Trophoblast cell (in vitro differentiated cells and primary cell): ENCODE measurements at regions not wholly inside any gene's neighbourhood (a gene's known extent, or its start where the extent isn't known, plus 50 kb on each side); places are given as distances from the start of the nearest gene placed in this dataset.
A peak's percentile ranks its signal among the peaks of the same experiment; 100 is the strongest.

Experiments used
- DNase-seq, 2 donors: peaks; one replicate each; pipeline ENCODE4 v3.0.0-alpha.2; 2016
- H2AFZ ChIP-seq: 2 replicates; pipeline ENCODE4 v1.6.1; 2013; ENCODE audit warnings: low read length, moderate library complexity, mild to moderate bottlenecking; ENCODE audit not compliant: insufficient read depth, poor library complexity
- H2AK5ac ChIP-seq: 2 replicates; pipeline ENCODE4 v1.6.1; 2013; ENCODE audit warnings: mild to moderate bottlenecking, low read length
- H2BK120ac ChIP-seq: 2 replicates; pipeline ENCODE4 v1.6.1; 2013; ENCODE audit warnings: low read length, mild to moderate bottlenecking, moderate library complexity; ENCODE audit not compliant: insufficient read depth, poor library complexity
- H2BK12ac ChIP-seq: 2 replicates; pipeline ENCODE4 v1.6.1; 2013; ENCODE audit warnings: mild to moderate bottlenecking, low read length, moderate library complexity
- H2BK5ac ChIP-seq: 2 replicates; pipeline ENCODE4 v1.6.1; 2013; ENCODE audit warnings: low read length, low read depth, moderate library complexity, mild to moderate bottlenecking; ENCODE audit not compliant: poor library complexity
- H3K14ac ChIP-seq: 2 replicates; pipeline ENCODE4 v1.6.1; 2013; ENCODE audit warnings: mild to moderate bottlenecking, low read length
- H3K18ac ChIP-seq: 2 replicates; pipeline ENCODE4 v1.6.1; 2013; ENCODE audit warnings: mild to moderate bottlenecking, low read length
- H3K23ac ChIP-seq: 2 replicates; pipeline ENCODE4 v1.6.1; 2013; ENCODE audit warnings: low read length
- H3K27ac ChIP-seq: 2 replicates; pipeline ENCODE4 v1.5.1; 2013; ENCODE audit warnings: low read depth, mild to moderate bottlenecking, inconsistent platforms, low read length, moderate library complexity
- H3K27me3 ChIP-seq: 2 replicates; pipeline ENCODE4 v1.6.1; 2013; ENCODE audit warnings: inconsistent platforms, mild to moderate bottlenecking, low read length, moderate library complexity; ENCODE audit not compliant: insufficient read depth
- H3K36me3 ChIP-seq, 2 experiments: 1 replicate in 1 of 2; 2 replicates in 1 of 2; pipeline ENCODE4 v1.6.1; 2013; ENCODE audit warnings: low read length in 2 of 2, mild to moderate bottlenecking in 2 of 2, moderate library complexity in 1 of 2; ENCODE audit not compliant: insufficient read depth in 2 of 2, control insufficient read depth in 1 of 2
- H3K4ac ChIP-seq: 2 replicates; pipeline ENCODE4 v1.6.1; 2013; ENCODE audit warnings: low read depth, mild to moderate bottlenecking, low read length, moderate library complexity
- H3K4me1 ChIP-seq, 2 experiments: 1 replicate in 1 of 2; 2 replicates in 1 of 2; pipeline ENCODE4 v1.6.1; 2013; ENCODE audit warnings: low read length in 2 of 2, mild to moderate bottlenecking in 2 of 2, moderate library complexity in 1 of 2; ENCODE audit not compliant: insufficient read depth in 2 of 2, control insufficient read depth in 1 of 2
- H3K4me2 ChIP-seq: 2 replicates; pipeline ENCODE4 v1.6.1; 2013; ENCODE audit warnings: inconsistent platforms, mild to moderate bottlenecking, low read length, moderate library complexity
- H3K4me3 ChIP-seq: 2 replicates; pipeline ENCODE4 v1.5.1; 2013; ENCODE audit warnings: mild to moderate bottlenecking, low read depth, low read length, inconsistent platforms
- H3K79me1 ChIP-seq: one replicate; pipeline ENCODE4 v1.6.1; 2013; ENCODE audit warnings: low read length
- H3K79me2 ChIP-seq: 2 replicates; pipeline ENCODE4 v1.6.1; 2013; ENCODE audit warnings: low read length, mild to moderate bottlenecking; ENCODE audit not compliant: control insufficient read depth, insufficient read depth, poor library complexity
- H3K9ac ChIP-seq: 2 replicates; pipeline ENCODE4 v1.6.1; 2013; ENCODE audit warnings: mild to moderate bottlenecking, low read length
- H3K9me3 ChIP-seq: 2 replicates; pipeline ENCODE4 v1.6.1; 2013; ENCODE audit warnings: low read depth, mild to moderate bottlenecking, control low read depth, inconsistent platforms, low read length; ENCODE audit not compliant: insufficient read depth
- H4K12ac ChIP-seq: 2 replicates; pipeline ENCODE4 v1.6.1; 2013; ENCODE audit warnings: low read depth, mild to moderate bottlenecking, low read length, moderate library complexity
- H4K8ac ChIP-seq: 2 replicates; pipeline ENCODE4 v1.6.1; 2013; ENCODE audit warnings: low read depth, mild to moderate bottlenecking, low read length, moderate library complexity
- H4K91ac ChIP-seq: one replicate; pipeline ENCODE4 v1.6.1; 2013; ENCODE audit warnings: low read depth, mild to moderate bottlenecking, low read length, moderate library complexity
- WGBS: extraction: QIAGEN DNeasy Blood & Tissue Kit; methylation state at CpG from one replicate; pipeline ENCODE4 v1.1.7; 2013; ENCODE audit warnings: missing lambda C conversion rate; ENCODE audit not compliant: insufficient read length, insufficient coverage; ENCODE audit errors: extremely low coverage; 5-methylcytosine and 5-hydroxymethylcytosine counted together

DNA sequence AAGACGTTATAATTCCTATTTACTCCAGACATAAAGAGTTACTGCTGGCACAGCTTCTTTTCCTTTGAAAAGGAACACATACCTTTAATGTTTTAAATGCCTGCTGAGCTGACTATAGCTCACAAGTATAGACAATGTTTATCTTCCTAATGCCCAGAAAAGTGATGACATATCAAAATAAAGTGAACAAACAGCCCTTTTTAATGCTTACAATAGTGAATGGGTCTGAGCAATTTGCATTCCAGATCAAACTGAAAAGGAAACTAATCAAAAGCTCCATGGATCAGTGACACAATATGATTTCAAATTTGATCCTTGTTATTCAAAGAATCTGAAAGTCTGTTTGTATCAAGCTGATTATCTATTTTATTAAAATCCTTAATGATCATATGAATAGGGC lies 233.6 kb upstream of the SEMA3E start:
- Histone ChIP-seq H3K79me2 (no peaks in the 10 kb centered on the region), H3K23ac (no peak overlapping the region), H3K4ac (no peak overlapping the region), H2BK5ac (no peak overlapping the region), H3K9ac (no peak overlapping the region), H2BK120ac (no peak overlapping the region), H4K8ac (no peak overlapping the region), H3K4me3 (no peak overlapping the region), H2BK12ac (no peak overlapping the region), H4K91ac (no peak overlapping the region), H3K27me3 (no peaks in the 10 kb centered on the region), H4K12ac (no peak overlapping the region), H3K4me2 (no peak overlapping the region), H3K9me3 (no peaks in the 10 kb centered on the region), H3K14ac (no peak overlapping the region), H3K36me3 (no peaks in the 10 kb centered on the region), H3K18ac (no peak overlapping the region), H2AK5ac (no peak overlapping the region), H3K79me1 (no peaks in the 10 kb centered on the region), H2AFZ (no peak overlapping the region), H3K27ac (no peak overlapping the region), H3K4me1 (no peaks in the 10 kb centered on the region)
- no CpG with 5 or more reads among the region's 1 CpG for WGBS
- DNase-seq: peak in 1 of 2 donors; percentile 17

DNA sequence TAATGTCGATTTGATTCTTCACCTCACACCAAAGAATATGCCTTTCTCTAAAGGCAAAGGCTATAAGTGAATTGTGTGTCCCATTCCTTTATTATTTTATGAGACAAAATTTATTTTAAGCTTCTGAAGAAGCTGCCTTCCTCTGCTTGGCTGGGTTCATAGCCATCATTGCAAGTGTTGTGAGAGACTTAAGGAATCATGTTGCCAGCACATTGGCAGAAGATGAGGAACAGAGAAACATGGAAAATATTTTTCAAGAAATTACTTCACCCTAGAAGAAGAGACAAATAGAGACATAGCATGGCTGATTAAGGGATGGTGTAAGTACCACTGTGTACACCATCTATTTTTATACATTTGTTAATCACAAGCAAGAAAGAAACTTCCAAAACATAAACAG lies 230.1 kb upstream of the SEMA3E start:
- H4K91ac ChIP-seq: no peak overlapping the region
- no peak overlapping the region for H3K23ac ChIP-seq
- no peak overlapping the region for H2AK5ac ChIP-seq
- H3K9me3 ChIP-seq: no peaks in the 10 kb centered on the region
- H2BK12ac ChIP-seq: no peak overlapping the region
- no peak overlapping the region for H3K18ac ChIP-seq
- H4K12ac ChIP-seq: no peak overlapping the region
- H3K4ac ChIP-seq: no peak overlapping the region
- no peak overlapping the region for H2BK5ac ChIP-seq
- H2AFZ ChIP-seq: no peak overlapping the region
- no peak overlapping the region for H2BK120ac ChIP-seq
- no peak overlapping the region for H4K8ac ChIP-seq
- WGBS: no CpG with 5 or more reads among the region's 1 CpG
- DNase-seq: no peak
- H3K79me2 ChIP-seq: no peaks in the 10 kb centered on the region
- no peak overlapping the region for H3K27ac ChIP-seq
- no peak overlapping the region for H3K4me3 ChIP-seq
- no peaks in the 10 kb centered on the region for H3K4me1 ChIP-seq
- H3K36me3 ChIP-seq: no peaks in the 10 kb centered on the region
- no peak overlapping the region for H3K14ac ChIP-seq
- H3K4me2 ChIP-seq: no peak overlapping the region
- H3K27me3 ChIP-seq: no peaks in the 10 kb centered on the region
- no peak overlapping the region for H3K9ac ChIP-seq
- H3K79me1 ChIP-seq: no peaks in the 10 kb centered on the region

DNA sequence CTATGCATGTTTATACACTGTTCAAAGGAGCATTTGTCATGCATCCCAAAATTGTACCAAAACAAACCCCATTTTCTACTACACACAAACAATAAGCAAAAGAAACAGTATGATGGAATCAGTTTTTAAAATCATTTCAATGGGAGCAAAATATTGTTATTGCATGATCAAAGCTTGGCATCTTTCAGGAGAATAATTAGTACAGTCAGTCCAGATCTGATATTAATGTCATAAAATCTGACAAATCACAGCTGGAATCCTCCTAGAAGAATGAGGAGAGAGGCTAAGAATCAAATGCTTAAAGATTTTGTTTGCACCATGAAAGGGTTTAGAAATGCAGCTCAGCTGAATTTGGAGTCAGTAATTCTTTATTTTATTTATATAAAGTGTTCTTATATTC lies 229.7 kb upstream of the SEMA3E start:
- H2AK5ac ChIP-seq: no peak overlapping the region
- no peak overlapping the region for H3K4me3 ChIP-seq
- H4K8ac ChIP-seq: no peak overlapping the region
- no peak overlapping the region for H3K4me2 ChIP-seq
- no peak for DNase-seq
- H4K91ac ChIP-seq: no peak overlapping the region
- no peaks in the 10 kb centered on the region for H3K4me1 ChIP-seq
- H4K12ac ChIP-seq: no peak overlapping the region
- no peak overlapping the region for H3K23ac ChIP-seq
- H3K79me1 ChIP-seq: no peaks in the 10 kb centered on the region
- no peaks in the 10 kb centered on the region for H3K27me3 ChIP-seq
- H3K36me3 ChIP-seq: no peaks in the 10 kb centered on the region
- H3K27ac ChIP-seq: no peak overlapping the region
- no peak overlapping the region for H2BK120ac ChIP-seq
- no peak overlapping the region for H3K4ac ChIP-seq
- H3K14ac ChIP-seq: no peak overlapping the region
- no peak overlapping the region for H2AFZ ChIP-seq
- H2BK5ac ChIP-seq: no peak overlapping the region
- H3K18ac ChIP-seq: no peak overlapping the region
- no peaks in the 10 kb centered on the region for H3K79me2 ChIP-seq
- no peak overlapping the region for H3K9ac ChIP-seq
- no peak overlapping the region for H2BK12ac ChIP-seq
- H3K9me3 ChIP-seq: no peaks in the 10 kb centered on the region

DNA sequence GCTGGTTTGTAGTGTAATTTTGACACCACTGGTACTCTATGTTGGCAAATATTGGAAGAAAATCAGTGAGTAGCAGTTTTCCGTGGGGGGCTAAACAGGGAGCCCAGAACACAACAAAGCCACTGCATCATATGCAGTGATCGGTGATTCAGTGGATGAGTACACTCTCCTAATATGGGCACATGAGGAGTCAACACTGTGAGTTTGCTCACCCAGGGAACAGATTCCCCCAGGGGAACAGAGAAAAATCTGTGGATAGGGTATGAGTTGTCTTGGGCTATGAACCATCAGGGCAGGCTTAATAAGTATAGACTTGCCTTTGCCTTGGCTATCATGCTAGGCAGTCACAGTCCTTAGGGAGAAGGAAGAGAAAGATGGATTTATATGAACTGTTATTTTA lies 227.7 kb upstream of the SEMA3E start:
- Histone ChIP-seq H3K27me3 (no peaks in the 10 kb centered on the region), H4K8ac (no peak overlapping the region), H2BK5ac (no peak overlapping the region), H3K79me2 (no peaks in the 10 kb centered on the region), H2AK5ac (no peak overlapping the region), H3K36me3 (no peaks in the 10 kb centered on the region), H3K4me1 (no peaks in the 10 kb centered on the region), H3K14ac (no peak overlapping the region), H4K91ac (no peak overlapping the region), H3K4me3 (no peak overlapping the region), H4K12ac (no peak overlapping the region), H3K27ac (no peak overlapping the region), H3K9ac (no peak overlapping the region), H3K18ac (no peak overlapping the region), H2BK120ac (no peak overlapping the region), H3K4me2 (no peak overlapping the region), H2AFZ (no peak overlapping the region), H3K79me1 (no peaks in the 10 kb centered on the region), H2BK12ac (no peak overlapping the region), H3K23ac (no peak overlapping the region), H3K9me3 (no peaks in the 10 kb centered on the region), H3K4ac (no peak overlapping the region)
- WGBS: no CpG with 5 or more reads among the region's 2 CpGs
- no peak for DNase-seq

DNA sequence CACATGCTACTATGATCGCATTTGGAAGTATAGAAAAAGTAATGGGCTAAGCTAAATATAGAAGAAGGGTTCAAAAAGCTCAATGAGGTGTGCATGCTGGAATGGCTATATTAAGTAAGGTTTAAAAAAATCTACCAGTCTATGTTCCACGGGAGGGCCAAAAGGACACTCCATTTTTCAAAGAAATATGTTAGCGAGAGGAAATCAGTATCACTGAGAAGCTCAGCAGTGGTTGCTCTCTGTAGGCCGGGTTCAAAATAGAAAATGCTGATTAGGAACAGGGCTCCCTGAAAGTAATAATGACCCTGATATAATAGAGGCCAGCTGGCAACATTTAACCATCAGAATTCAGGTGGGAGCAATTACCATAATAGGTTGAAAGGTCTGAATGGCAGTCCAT lies 224.5 kb upstream of the SEMA3E start:
- Histone ChIP-seq H3K4me2 (no peak overlapping the region), H3K27me3 (no peaks in the 10 kb centered on the region), H3K36me3 (no peaks in the 10 kb centered on the region), H4K12ac (no peak overlapping the region), H3K4me1 (no peaks in the 10 kb centered on the region), H3K79me2 (no peaks in the 10 kb centered on the region), H2AK5ac (no peak overlapping the region), H3K4ac (no peak overlapping the region), H3K4me3 (no peak overlapping the region), H3K9ac (no peak overlapping the region), H3K27ac (no peak overlapping the region), H2BK12ac (no peak overlapping the region), H4K91ac (no peak overlapping the region), H3K9me3 (no peaks in the 10 kb centered on the region), H3K79me1 (no peaks in the 10 kb centered on the region), H3K18ac (no peak overlapping the region), H4K8ac (no peak overlapping the region), H3K23ac (no peak overlapping the region), H3K14ac (no peak overlapping the region), H2BK120ac (no peak overlapping the region), H2BK5ac (no peak overlapping the region), H2AFZ (no peak overlapping the region)
- no CpG with 5 or more reads among the region's 4 CpGs for WGBS
- DNase-seq: no peak
